ENCODE measurements at regions not wholly inside any gene's neighbourhood (a gene's known extent, or its start where the extent isn't known, plus 50 kb on each side); places are given as distances from the start of the nearest gene placed in this dataset.

- DNase-seq (ENCODE audit: low read depth in 2 of 2) = no peak
- H3K4me3 ChIP-seq (replicated peaks in 1 of 2; ENCODE audit: low read depth in 2 of 2, low read length in 2 of 2) = no peak overlapping the region
- TF ChIP-seq, protein P1, sequence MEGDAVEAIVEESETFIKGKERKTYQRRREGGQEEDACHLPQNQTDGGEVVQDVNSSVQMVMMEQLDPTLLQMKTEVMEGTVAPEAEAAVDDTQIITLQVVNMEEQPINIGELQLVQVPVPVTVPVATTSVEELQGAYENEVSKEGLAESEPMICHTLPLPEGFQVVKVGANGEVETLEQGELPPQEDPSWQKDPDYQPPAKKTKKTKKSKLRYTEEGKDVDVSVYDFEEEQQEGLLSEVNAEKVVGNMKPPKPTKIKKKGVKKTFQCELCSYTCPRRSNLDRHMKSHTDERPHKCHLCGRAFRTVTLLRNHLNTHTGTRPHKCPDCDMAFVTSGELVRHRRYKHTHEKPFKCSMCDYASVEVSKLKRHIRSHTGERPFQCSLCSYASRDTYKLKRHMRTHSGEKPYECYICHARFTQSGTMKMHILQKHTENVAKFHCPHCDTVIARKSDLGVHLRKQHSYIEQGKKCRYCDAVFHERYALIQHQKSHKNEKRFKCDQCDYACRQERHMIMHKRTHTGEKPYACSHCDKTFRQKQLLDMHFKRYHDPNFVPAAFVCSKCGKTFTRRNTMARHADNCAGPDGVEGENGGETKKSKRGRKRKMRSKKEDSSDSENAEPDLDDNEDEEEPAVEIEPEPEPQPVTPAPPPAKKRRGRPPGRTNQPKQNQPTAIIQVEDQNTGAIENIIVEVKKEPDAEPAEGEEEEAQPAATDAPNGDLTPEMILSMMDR (IDR thresholded peaks at IDR 0.05; ENCODE audit: low read depth, low read length) = no peak
These were observed 80.5 kb upstream of the GC start for GRCh38 chr4:71864380-71864779.

- TF ChIP-seq, protein P1 (IDR thresholded peaks at IDR 0.05; ENCODE audit: low read depth, low read length) = no peak
- no peak overlapping the region for H3K4me3 ChIP-seq (replicated peaks in 1 of 2; ENCODE audit: low read depth in 2 of 2, low read length in 2 of 2)
- no peak for DNase-seq (ENCODE audit: low read depth in 2 of 2)
These were observed 82.5 kb upstream of the GC start for GRCh38 chr4:71866212-71866885.

DNA sequence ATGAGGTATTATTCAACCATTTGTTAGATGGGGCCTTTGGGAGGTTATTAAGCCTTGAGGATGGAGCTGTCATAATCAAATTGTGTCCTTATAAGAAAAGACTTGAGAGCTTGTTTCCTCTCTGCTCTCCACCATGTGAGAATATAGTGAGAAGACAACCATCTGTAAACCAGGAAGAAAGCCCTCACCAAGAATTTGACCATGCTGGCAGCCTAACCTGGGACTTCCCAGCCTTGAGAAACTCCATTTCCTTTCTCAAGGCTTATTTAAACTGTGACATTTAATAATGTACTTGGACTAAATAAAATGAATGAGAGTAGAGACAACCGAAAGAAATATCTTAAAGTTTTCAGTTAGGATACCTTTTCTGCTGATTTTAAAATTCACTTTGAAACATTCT, 83.7 kb upstream of the GC start:
- peak in 1 of 2 donors; percentile 42 for DNase-seq (ENCODE audit: low read depth in 2 of 2)
- TF ChIP-seq, protein P1 (IDR thresholded peaks at IDR 0.05; ENCODE audit: low read depth, low read length) = no peak
- no peak overlapping the region for H3K4me3 ChIP-seq (replicated peaks in 1 of 2; ENCODE audit: low read depth in 2 of 2, low read length in 2 of 2)

DNA sequence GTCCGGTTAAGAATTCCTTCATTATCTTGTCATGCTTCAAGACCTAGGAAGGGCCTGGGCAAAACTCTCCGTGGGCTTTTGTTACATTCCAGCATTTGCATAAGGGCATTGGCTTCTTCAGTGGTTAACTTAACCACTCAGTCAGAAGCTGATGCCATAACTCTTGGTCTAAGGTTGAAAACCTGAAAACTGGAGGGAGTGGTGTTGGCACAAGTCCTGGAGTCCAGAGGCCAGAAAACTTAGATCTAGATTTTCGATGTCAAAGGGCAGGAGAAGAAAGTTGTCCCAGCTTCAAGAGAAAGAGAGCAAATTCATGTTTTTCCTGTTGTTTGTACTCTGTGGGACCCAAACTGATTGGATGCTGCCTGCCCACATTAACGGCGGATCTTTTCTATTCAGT, 86.6 kb upstream of the GC start:
- no peak for DNase-seq (ENCODE audit: low read depth in 2 of 2)
- no peak overlapping the region for H3K4me3 ChIP-seq (replicated peaks in 1 of 2; ENCODE audit: low read depth in 2 of 2, low read length in 2 of 2)
- TF ChIP-seq, protein P1 (IDR thresholded peaks at IDR 0.05; ENCODE audit: low read depth, low read length) = no peak

- TF ChIP-seq, protein P1 (IDR thresholded peaks at IDR 0.05; ENCODE audit: low read depth, low read length) = no peak
- no peak for DNase-seq (ENCODE audit: low read depth in 2 of 2)
- no peak overlapping the region for H3K4me3 ChIP-seq (replicated peaks in 1 of 2; ENCODE audit: low read depth in 2 of 2, low read length in 2 of 2)
These were observed 88.3 kb upstream of the GC start for GRCh38 chr4:71872221-71872620.

DNA sequence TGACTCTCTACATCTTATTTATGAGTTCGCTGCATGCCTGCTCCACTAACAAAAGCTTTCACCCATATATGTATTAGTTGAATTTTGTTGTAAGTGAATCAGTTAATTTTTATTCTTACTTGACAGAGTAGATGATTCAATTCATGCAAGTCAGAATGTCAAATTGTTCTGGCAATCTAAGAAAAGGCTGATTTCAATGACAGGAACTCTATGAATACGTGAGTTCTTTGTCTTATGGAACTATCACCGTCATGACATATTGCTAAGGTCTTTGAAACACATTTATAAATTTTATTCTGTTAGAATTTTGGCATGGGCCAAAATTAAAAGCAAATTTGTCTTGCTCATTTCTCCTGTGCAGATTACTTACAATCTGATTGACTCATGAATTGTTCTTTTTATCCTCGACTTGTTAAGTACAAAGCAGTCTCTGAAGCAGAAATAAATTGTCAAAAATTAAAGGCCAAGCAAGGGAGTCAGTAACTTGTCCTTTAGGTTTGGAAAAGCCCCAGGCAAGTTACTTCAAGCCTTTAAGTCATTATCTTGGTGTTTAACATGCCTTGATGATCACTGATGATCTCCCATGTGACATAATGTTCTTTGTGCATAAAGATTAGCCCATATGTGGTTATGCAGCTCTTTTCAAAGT, 89.0 kb upstream of the GC start:
- TF ChIP-seq, protein P1 (IDR thresholded peaks at IDR 0.05; ENCODE audit: low read depth, low read length) = no peak
- no peak overlapping the region for H3K4me3 ChIP-seq (replicated peaks in 1 of 2; ENCODE audit: low read depth in 2 of 2, low read length in 2 of 2)
- no peak for DNase-seq (ENCODE audit: low read depth in 2 of 2)
